B cell (primary cell): ENCODE measurements at regions not wholly inside any gene's neighbourhood (a gene's known extent, or its start where the extent isn't known, plus 50 kb on each side); places are given as distances from the start of the nearest gene placed in this dataset.

Experiments used
- EZH2 ChIP-seq: IDR thresholded peaks from 2 replicates; pipeline ENCODE4 v1.6.1; 2012; ENCODE audit warnings: borderline replicate concordance, low read depth, mild to moderate bottlenecking, moderate library complexity, low read length; ENCODE audit not compliant: insufficient read depth, poor library complexity, severe bottlenecking
- TF ChIP-seq, protein P1 (sequence below): fragments of 200-600 bp; IDR thresholded peaks from one replicate; pipeline ENCODE4 v1.8.0; 2022; ENCODE audit warnings: antibody characterized with exemption, mild to moderate bottlenecking

DNA sequence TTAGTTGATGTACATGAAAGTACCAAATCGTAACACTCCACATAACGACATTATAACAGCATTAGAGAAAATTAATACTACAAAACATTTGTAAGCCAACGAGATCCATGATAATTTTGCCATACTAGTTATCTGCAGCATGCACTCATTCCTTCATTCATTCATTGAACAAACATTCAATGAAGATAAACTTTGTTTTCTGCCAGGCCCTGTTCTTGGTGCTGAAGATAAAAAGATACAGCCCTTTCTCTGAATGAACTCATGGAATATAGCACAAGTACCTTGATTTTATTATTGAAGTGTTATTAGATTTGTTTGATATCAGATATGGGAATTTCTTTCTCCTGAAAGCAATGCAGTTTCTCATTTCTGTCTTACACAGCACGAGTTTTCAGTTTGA lies 524.0 kb downstream of the TFAP2A start:
- TF ChIP-seq, protein P1, sequence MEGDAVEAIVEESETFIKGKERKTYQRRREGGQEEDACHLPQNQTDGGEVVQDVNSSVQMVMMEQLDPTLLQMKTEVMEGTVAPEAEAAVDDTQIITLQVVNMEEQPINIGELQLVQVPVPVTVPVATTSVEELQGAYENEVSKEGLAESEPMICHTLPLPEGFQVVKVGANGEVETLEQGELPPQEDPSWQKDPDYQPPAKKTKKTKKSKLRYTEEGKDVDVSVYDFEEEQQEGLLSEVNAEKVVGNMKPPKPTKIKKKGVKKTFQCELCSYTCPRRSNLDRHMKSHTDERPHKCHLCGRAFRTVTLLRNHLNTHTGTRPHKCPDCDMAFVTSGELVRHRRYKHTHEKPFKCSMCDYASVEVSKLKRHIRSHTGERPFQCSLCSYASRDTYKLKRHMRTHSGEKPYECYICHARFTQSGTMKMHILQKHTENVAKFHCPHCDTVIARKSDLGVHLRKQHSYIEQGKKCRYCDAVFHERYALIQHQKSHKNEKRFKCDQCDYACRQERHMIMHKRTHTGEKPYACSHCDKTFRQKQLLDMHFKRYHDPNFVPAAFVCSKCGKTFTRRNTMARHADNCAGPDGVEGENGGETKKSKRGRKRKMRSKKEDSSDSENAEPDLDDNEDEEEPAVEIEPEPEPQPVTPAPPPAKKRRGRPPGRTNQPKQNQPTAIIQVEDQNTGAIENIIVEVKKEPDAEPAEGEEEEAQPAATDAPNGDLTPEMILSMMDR: no peak
- TF ChIP-seq EZH2: no peak
